HG03439 (cell line): ENCODE measurements at regions not wholly inside any gene's neighbourhood (a gene's known extent, or its start where the extent isn't known, plus 50 kb on each side); places are given as distances from the start of the nearest gene placed in this dataset.

ENCODE experiments used
- ATAC-seq: cut with Tn5 transposase; IDR thresholded peaks from one replicate; pipeline ENCODE4 v1.9.1; 2021; ENCODE audit warnings: mild to moderate bottlenecking, moderate library complexity; ENCODE audit not compliant: unreplicated experiment

- peak; percentile 67 for ATAC-seq
Measured at GRCh38 chr7:88700725-88701124, 58.8 kb upstream of the ZNF804B start.

- ATAC-seq = no peak
Measured at GRCh38 chr7:88694207-88694606, 65.3 kb upstream of the ZNF804B start.

GRCh38 chr7:88693131-88693530 lies 66.4 kb upstream of the ZNF804B start:
- no peak for ATAC-seq

GRCh38 chr7:88692493-88692892 lies 67.0 kb upstream of the ZNF804B start:
- no peak for ATAC-seq

- no peak for ATAC-seq
Measured at GRCh38 chr7:88689821-88690220, 69.7 kb upstream of the ZNF804B start.

GRCh38 chr7:88688222-88688621 lies 71.3 kb upstream of the ZNF804B start:
- ATAC-seq = no peak

GRCh38 chr7:88686468-88687229 lies 72.9 kb upstream of the ZNF804B start:
- no peak for ATAC-seq

GRCh38 chr7:88681682-88682081 lies 77.8 kb upstream of the ZNF804B start:
- no peak for ATAC-seq

- no peak for ATAC-seq
Measured at GRCh38 chr7:88670536-88670935, 89.0 kb upstream of the ZNF804B start.

GRCh38 chr7:88669913-88670312 lies 89.6 kb upstream of the ZNF804B start:
- ATAC-seq = peak; percentile 65

- ATAC-seq = no peak
Measured at GRCh38 chr7:88668591-88668990, 90.9 kb upstream of the ZNF804B start.

GRCh38 chr7:88666626-88667025 lies 92.9 kb upstream of the ZNF804B start:
- no peak for ATAC-seq

- no peak for ATAC-seq
Measured at GRCh38 chr7:88665892-88666514, 93.5 kb upstream of the ZNF804B start.

GRCh38 chr7:88664630-88665233 lies 94.8 kb upstream of the ZNF804B start:
- no peak for ATAC-seq

- ATAC-seq = no peak
Measured at GRCh38 chr7:88661921-88662320, 97.6 kb upstream of the ZNF804B start.

- ATAC-seq = no peak
Measured at GRCh38 chr7:88647825-88648224, 111.7 kb upstream of the ZNF804B start.

- no peak for ATAC-seq
Measured at GRCh38 chr7:88638583-88638982, 120.9 kb upstream of the ZNF804B start.

- ATAC-seq = no peak
Measured at GRCh38 chr7:88637795-88638194, 121.7 kb upstream of the ZNF804B start.

GRCh38 chr7:88635149-88635548 lies 124.4 kb upstream of the ZNF804B start:
- ATAC-seq = no peak

GRCh38 chr7:88629559-88629958 lies 129.9 kb upstream of the ZNF804B start:
- no peak for ATAC-seq

- peak; percentile 100 for ATAC-seq
Measured at GRCh38 chr7:88628363-88629085, 131.0 kb upstream of the ZNF804B start.

- ATAC-seq = no peak
Measured at GRCh38 chr7:88617185-88617584, 142.3 kb upstream of the ZNF804B start.
